ENCODE measurements at regions not wholly inside any gene's neighbourhood (a gene's known extent, or its start where the extent isn't known, plus 50 kb on each side); places are given as distances from the start of the nearest gene placed in this dataset.
A peak's percentile ranks its signal among the peaks of the same experiment; 100 is the strongest.

DNA sequence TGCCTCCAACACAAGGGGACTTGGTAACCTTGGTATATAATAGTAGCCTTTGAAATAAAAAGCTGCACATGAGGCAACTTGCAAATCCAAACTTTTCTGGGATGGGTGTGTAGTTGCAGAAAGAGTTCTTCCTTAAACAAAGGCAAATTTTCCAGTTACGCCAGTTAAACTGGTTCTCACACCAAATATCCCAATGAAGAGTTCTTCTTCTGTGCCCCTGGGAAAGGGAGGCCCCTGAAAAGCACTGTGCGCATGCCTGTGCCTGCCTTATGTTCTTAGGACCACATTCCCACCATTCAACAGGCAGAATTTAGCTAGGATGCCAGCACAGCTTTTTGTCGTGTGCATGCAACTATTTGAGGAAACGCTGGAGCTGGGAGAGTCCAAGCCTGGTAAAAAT is 164.8 kb upstream of the SLC25A13 start:
- no peaks in the 10 kb centered on the region for H3K9me3 ChIP-seq (ENCODE audit: control insufficient read depth, low read depth, low read length)
- H3K4me1 ChIP-seq (ENCODE audit: insufficient read depth, low read length), result no peaks in the 10 kb centered on the region
- no peak overlapping the region for H2BK12ac ChIP-seq (ENCODE audit: insufficient read length, low read depth, low read length)
- H3T11ph ChIP-seq (ENCODE audit: low read length), result no peak overlapping the region
- no peaks in the 10 kb centered on the region for H3K79me2 ChIP-seq (ENCODE audit: insufficient read depth, low read length)
- no peak overlapping the region for H4K91ac ChIP-seq (ENCODE audit: insufficient read length, low read depth, low read length)
- no peak overlapping the region for H2AFZ ChIP-seq (ENCODE audit: low read length)
- no peak overlapping the region for H3K27ac ChIP-seq (ENCODE audit: insufficient read length, low read depth, low read length)
- H3K18ac ChIP-seq (ENCODE audit: insufficient read length, low read depth, low read length), result no peak overlapping the region
- no peak overlapping the region for H2BK5ac ChIP-seq (ENCODE audit: insufficient read length, low read length)
- no peak for DNase-seq
- no peak overlapping the region for H4K8ac ChIP-seq (replicated peaks; ENCODE audit: insufficient read length, low read depth, low read length)
- TF ChIP-seq, protein P1, sequence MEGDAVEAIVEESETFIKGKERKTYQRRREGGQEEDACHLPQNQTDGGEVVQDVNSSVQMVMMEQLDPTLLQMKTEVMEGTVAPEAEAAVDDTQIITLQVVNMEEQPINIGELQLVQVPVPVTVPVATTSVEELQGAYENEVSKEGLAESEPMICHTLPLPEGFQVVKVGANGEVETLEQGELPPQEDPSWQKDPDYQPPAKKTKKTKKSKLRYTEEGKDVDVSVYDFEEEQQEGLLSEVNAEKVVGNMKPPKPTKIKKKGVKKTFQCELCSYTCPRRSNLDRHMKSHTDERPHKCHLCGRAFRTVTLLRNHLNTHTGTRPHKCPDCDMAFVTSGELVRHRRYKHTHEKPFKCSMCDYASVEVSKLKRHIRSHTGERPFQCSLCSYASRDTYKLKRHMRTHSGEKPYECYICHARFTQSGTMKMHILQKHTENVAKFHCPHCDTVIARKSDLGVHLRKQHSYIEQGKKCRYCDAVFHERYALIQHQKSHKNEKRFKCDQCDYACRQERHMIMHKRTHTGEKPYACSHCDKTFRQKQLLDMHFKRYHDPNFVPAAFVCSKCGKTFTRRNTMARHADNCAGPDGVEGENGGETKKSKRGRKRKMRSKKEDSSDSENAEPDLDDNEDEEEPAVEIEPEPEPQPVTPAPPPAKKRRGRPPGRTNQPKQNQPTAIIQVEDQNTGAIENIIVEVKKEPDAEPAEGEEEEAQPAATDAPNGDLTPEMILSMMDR (conservative IDR thresholded peaks at IDR 0.05), result no peak
- WGBS (ENCODE audit: extremely low coverage, insufficient read length, low lambda C conversion rate), result no CpG with 5 or more reads among the region's 4 CpGs
- no peak overlapping the region for H3K14ac ChIP-seq (ENCODE audit: insufficient read depth, low read length)
- Mint-ChIP-seq H3K27ac (peak overlapping the region in 1 of 3 experiments; percentile 29; a peak in 1 of 7 replicates), H3K27me3 (ENCODE audit: low read depth) (no peaks in the 10 kb centered on the region), H3K9me3 (no peaks in the 10 kb centered on the region), H3K36me3 (ENCODE audit: insufficient read depth in 1 of 3, low read depth in 3 of 3) (no peaks in the 10 kb centered on the region), H3K4me3 (no peak overlapping the region), H3K4me1 (peaks cover 0 to 2% of the 10 kb centered on the region in 2 experiments; a peak in 1 of 4 replicates)
- H2BK20ac ChIP-seq (ENCODE audit: low read depth, low read length, poor library complexity, severe bottlenecking), result no peak overlapping the region
- H2AK5ac ChIP-seq (ENCODE audit: insufficient read length, low read length), result no peak overlapping the region
- no peak overlapping the region for H3K4me2 ChIP-seq (ENCODE audit: insufficient read depth, insufficient read length, low read length)
- no peaks in the 10 kb centered on the region for H4K20me1 ChIP-seq (ENCODE audit: control insufficient read depth, insufficient read depth, insufficient read length)
- H3K56ac ChIP-seq (ENCODE audit: insufficient read length, low read depth, low read length), result no peak overlapping the region
- H3K4ac ChIP-seq (ENCODE audit: low read depth, low read length), result no peak overlapping the region
- no peak overlapping the region for H2BK15ac ChIP-seq (ENCODE audit: low read depth, low read length)
- no peak overlapping the region for H2BK120ac ChIP-seq (ENCODE audit: low read depth, low read length, poor library complexity, severe bottlenecking)
- H3K23me2 ChIP-seq (ENCODE audit: insufficient read length, low read depth, low read length, poor library complexity, severe bottlenecking), result no peaks in the 10 kb centered on the region
- H4K5ac ChIP-seq (ENCODE audit: insufficient read length, low read depth, low read length), result no peak overlapping the region
- H3K27me3 ChIP-seq (ENCODE audit: insufficient read depth, low read length), result no peaks in the 10 kb centered on the region
- no peak overlapping the region for H3K23ac ChIP-seq (ENCODE audit: insufficient read length, low read depth, low read length)
- no peak overlapping the region for H3K9ac ChIP-seq (ENCODE audit: extremely low read depth, insufficient read length, low read length)
- H3K79me1 ChIP-seq (ENCODE audit: insufficient read depth, low read depth, low read length, poor library complexity, severe bottlenecking), result no peaks in the 10 kb centered on the region
